K562 (cell line): ENCODE measurements at regions not wholly inside any gene's neighbourhood (a gene's known extent, or its start where the extent isn't known, plus 50 kb on each side); places are given as distances from the start of the nearest gene placed in this dataset.

Source experiments
- ATAC-seq: fragments of 200-7000 bp; cut with Tn5 transposase; 3 replicates; pipeline ENCODE4 v1.9.1; 2020; ENCODE audit warnings: moderate library complexity
- BruUV-seq: library from RNA; stranded (reverse); fragments of 400-500 nt; replicated peaks from 2 replicates; lab custom pipeline; 2021; lab: Mats Ljungman, UMichigan
- CTCF ChIA-PET: fragments of 300-600 bp; formaldehyde crosslinking; extraction: SDS; loops from one replicate; lab custom pipeline; 2021; ENCODE audit warnings: low intra/inter-chr PET ratio; lab: Yijun Ruan, JAX
- POLR2A ChIA-PET: fragments of 300-600, 350-650 bp; sonication (Branson Sonifier 250); formaldehyde crosslinking; extraction: SDS; loops from one replicate; lab custom pipeline; 2021; ENCODE audit warnings: antibody characterized with exemption, inconsistent platforms; lab: Yijun Ruan, JAX
- DNase-seq, 4 experiments: peaks; one replicate each; pipeline versions ENCODE4 v3.0.0 to v3.0.0-alpha.2; 2011 to 2018; ENCODE audit warnings: low spot score in 3 of 4, mixed read lengths in 3 of 4; ENCODE audit errors: extremely low read depth in 1 of 4
- FAIRE-seq: peaks from 2 replicates; lab custom pipeline; 2011; peaks lifted over from hg19 to GRCh38; lab: Jason Lieb, UNC
- H2AFZ ChIP-seq: 2 replicates; pipeline ENCODE4 v1.6.0; 2011; ENCODE audit warnings: low read depth, low read length, control low read depth, inconsistent platforms
- H3K27ac ChIP-seq: fragments of 200-600 bp; 3 replicates; pipeline ENCODE4 v1.8.0; 2011; ENCODE audit warnings: low read depth, mild to moderate bottlenecking, control low read depth, inconsistent platforms, low read length, moderate library complexity, mixed read lengths; ENCODE audit errors: extremely low read depth
- H3K27me3 ChIP-seq, 2 experiments: fragments of 300-600 bp in 1 of 2; 2 replicates in 1 of 2; 3 replicates in 1 of 2; pipeline versions ENCODE4 v1.6.0 to v1.8.0; 2011; ENCODE audit warnings: inconsistent platforms in 2 of 2, low read length in 2 of 2, mild to moderate bottlenecking in 1 of 2, mixed read lengths in 1 of 2, moderate library complexity in 1 of 2; ENCODE audit not compliant: control insufficient read depth in 2 of 2, insufficient read depth in 2 of 2
- H3K36me3 ChIP-seq: fragments of 300-600 bp; 3 replicates; pipeline ENCODE4 v1.8.0; 2011; ENCODE audit warnings: mild to moderate bottlenecking, low read length, inconsistent platforms; ENCODE audit not compliant: control insufficient read depth, insufficient read depth
- H3K4me1 ChIP-seq, 2 experiments: fragments of 200-600 bp in 1 of 2; replicated peaks in 1 of 2; 2 replicates in 1 of 2; 3 replicates in 1 of 2; pipeline versions ENCODE4 v1.5.1 to v1.8.0; 2011; ENCODE audit warnings: inconsistent platforms in 2 of 2, low read length in 2 of 2, mild to moderate bottlenecking in 1 of 2, mixed read lengths in 1 of 2, moderate library complexity in 1 of 2; ENCODE audit not compliant: control insufficient read depth in 2 of 2, insufficient read depth in 2 of 2
- H3K4me2 ChIP-seq: 2 replicates; pipeline ENCODE4 v1.6.1; 2011; ENCODE audit warnings: low read length, control low read depth, inconsistent platforms, mixed read lengths; ENCODE audit not compliant: insufficient read depth
- H3K4me3 ChIP-seq: fragments of 200-600 bp; sonication (generic), shearing (Covaris generic); 2 replicates; pipeline ENCODE4 v1.5.1; 2016; ENCODE audit warnings: control low read depth, inconsistent platforms
- H3K79me2 ChIP-seq: fragments of 200-600 bp; 3 replicates; pipeline ENCODE4 v1.8.0; 2011; ENCODE audit warnings: low read length, inconsistent platforms; ENCODE audit not compliant: control insufficient read depth, insufficient read depth
- H3K9ac ChIP-seq, 2 experiments: 2 replicates each; pipeline versions ENCODE4 v1.6.0 to v1.6.1; 2011; ENCODE audit warnings: low read depth in 2 of 2, low read length in 2 of 2, control low read depth in 1 of 2, inconsistent platforms in 1 of 2, mild to moderate bottlenecking in 1 of 2, mixed read lengths in 1 of 2; ENCODE audit not compliant: insufficient read depth in 1 of 2
- H3K9me1 ChIP-seq: one replicate; pipeline ENCODE4 v1.6.0; 2011; ENCODE audit warnings: inconsistent platforms, mild to moderate bottlenecking, low read length, moderate library complexity; ENCODE audit not compliant: control insufficient read depth, insufficient read depth
- H3K9me3 ChIP-seq: replicated peaks from 2 replicates; pipeline ENCODE4 v1.5.1; 2011; ENCODE audit warnings: low read depth, low read length, inconsistent platforms; ENCODE audit not compliant: control insufficient read depth, insufficient read depth
- H4K20me1 ChIP-seq: replicated peaks from 2 replicates; pipeline ENCODE4 v1.6.1; 2011; ENCODE audit warnings: low read length, inconsistent platforms, mixed read lengths; ENCODE audit not compliant: control insufficient read depth, insufficient read depth
- ETV6 ChIP-seq, 3 experiments: fragments of 150-350 bp in 1 of 3; sonication (generic) in 1 of 3; formaldehyde crosslinking in 1 of 3; IDR thresholded peaks; 2 replicates each; pipeline versions ENCODE4 v1.6.1 to v1.8.0; 2014 to 2022; ENCODE audit warnings: borderline replicate concordance in 2 of 3, low read depth in 2 of 3, antibody characterized with exemption in 1 of 3, low read length in 1 of 3, mild to moderate bottlenecking in 1 of 3, missing genetic modification reagents in 1 of 3
- GABPB2 ChIP-seq: fragments of 250-450 bp; sonication (Bioruptor Pico); conservative IDR thresholded peaks from 2 replicates; pipeline ENCODE4 v1.5.1; 2021; ENCODE audit warnings: mild to moderate bottlenecking
- RFX5 ChIP-seq: IDR thresholded peaks from 2 replicates; pipeline ENCODE4 v1.6.1; 2011; ENCODE audit warnings: low read depth, mild to moderate bottlenecking, improper control_type of control experiment, low read length
- SP1 ChIP-seq: sonication (generic); formaldehyde crosslinking; IDR thresholded peaks from 2 replicates; pipeline ENCODE4 v1.8.1; 2022; ENCODE audit warnings: mild to moderate bottlenecking, missing genetic modification reagents
- SREBF2 ChIP-seq: sonication (generic); formaldehyde crosslinking; IDR thresholded peaks from 2 replicates; pipeline ENCODE4 v1.4.0; 2020; ENCODE audit warnings: mild to moderate bottlenecking, missing genetic modification reagents
- ZBTB8A ChIP-seq: fragments of 450-650 bp; IDR thresholded peaks from 2 replicates; pipeline ENCODE4 v1.6.1; 2018; ENCODE audit warnings: mild to moderate bottlenecking, moderate library complexity; ENCODE audit not compliant: partially characterized antibody
- ZNF217 ChIP-seq: sonication (generic); formaldehyde crosslinking; IDR thresholded peaks from 2 replicates; pipeline ENCODE4 v1.8.0; 2022; ENCODE audit warnings: mild to moderate bottlenecking, missing genetic modification reagents
- ZNF695 ChIP-seq: fragments of 450-650 bp; formaldehyde crosslinking; IDR thresholded peaks from 2 replicates; pipeline ENCODE4 v1.4.0; 2020; ENCODE audit warnings: mild to moderate bottlenecking, moderate library complexity
- ZNF79 ChIP-seq: fragments of 250-450 bp; sonication (Bioruptor Pico); IDR thresholded peaks from 2 replicates; pipeline ENCODE4 v1.4.0; 2020; ENCODE audit warnings: low read depth, mild to moderate bottlenecking, moderate library complexity
- WGBS: fragments of 100-300 bp; shearing (Covaris generic); methylation state at CpG from one replicate; pipeline ENCODE4 v1.1.6; 2016; ENCODE audit warnings: low coverage, mixed read lengths; ENCODE audit not compliant: insufficient coverage; ENCODE audit errors: missing lambda C conversion rate; 5-methylcytosine and 5-hydroxymethylcytosine counted together
- in situ Hi-C: fragments of 300-500 bp; cut with MboI; formaldehyde crosslinking; loops from 4 replicates; pipeline ENCODE4 v1.15.0; 2018; ENCODE audit warnings: inconsistent platforms, mixed read lengths
- intact Hi-C: fragments of 100-400 bp; cut with micrococcal nuclease; formaldehyde crosslinking; loops from 2 replicates; pipeline ENCODE4 v1.14.2; 2022

DNA sequence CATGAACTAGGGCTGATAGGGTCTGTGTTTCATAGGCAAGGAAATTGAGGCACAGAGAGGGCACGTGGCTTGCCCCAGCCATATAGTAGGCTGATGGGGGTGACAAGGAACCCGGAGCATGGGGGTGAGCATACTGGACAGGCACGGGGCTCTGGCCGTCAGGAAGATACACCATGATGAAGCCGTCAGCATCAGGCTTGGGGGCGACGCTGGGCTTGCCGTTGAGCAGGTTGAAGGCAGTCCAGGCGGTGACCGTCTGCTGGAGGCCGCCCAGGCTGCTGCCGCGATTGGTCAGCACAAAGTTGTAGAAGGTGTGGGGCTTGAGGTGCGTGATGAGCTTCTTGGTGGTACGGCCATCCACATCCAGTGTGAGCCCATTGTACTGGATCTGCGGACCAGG is 119.7 kb downstream of the PTPRS start:
- 85% methylated on average over 16 of the region's 16 CpGs for whole genome bisulfite sequencing
- Histone ChIP-seq H4K20me1 (0 out of 2 replicates have a peak, but pooled peaks cover 2% of the 10 kb centered on the region), H3K79me2 (no peaks in the 10 kb centered on the region), H3K4me2 (no peak overlapping the region), H3K4me1 (peaks cover 0 to 10% of the 10 kb centered on the region in 2 experiments; a peak in 3 of 5 replicates), H3K27ac (no peak overlapping the region), H3K9ac (no peak overlapping the region), H3K9me1 (no peaks in the 10 kb centered on the region), H3K36me3 (peaks cover 24% of the 10 kb centered on the region; the same call in 2 of the 3 replicates), H3K4me3 (no peak overlapping the region), H2AFZ (no peak overlapping the region), H3K27me3 (no peaks in the 10 kb centered on the region), H3K9me3 (no peaks in the 10 kb centered on the region)
- BruUV-seq: no TSS peak
- ChIA-PET CTCF (no interaction called here), POLR2A (interaction anchor here (1.0 kb wide), 1 partner anchor 9 kb away, joined by 3 read pairs; no protein-coding TSS in a partner anchor)
- ATAC-seq: no peak
- intact Hi-C loops: no loop called here
- in situ Hi-C loops: no loop called here
- TF ChIP-seq ZNF79 (CRISPR knock-in tag) (no peak), ZNF217 (CRISPR knock-in tag) (no peak), ZBTB8A (no peak), RFX5 (no peak), ZNF695 (no peak), GABPB2 (CRISPR knock-in tag) (no peak), ETV6 (IDR thresholded peaks at IDR 0.05; ENCODE audit: borderline replicate concordance in 1 of 2, low read depth in 2 of 2, low read length in 1 of 2) (no peak), ETV6 (CRISPR knock-in tag; IDR thresholded peaks at IDR 0.05; ENCODE audit: borderline replicate concordance) (no peak), SREBF2 (CRISPR knock-in tag) (no peak), SP1 (no peak)
- TF ChIP-seq, all 486 proteins: peak for 0
- DNase-seq (no peak), FAIRE-seq (no peak)
